ENCODE measurements at regions not wholly inside any gene's neighbourhood (a gene's known extent, or its start where the extent isn't known, plus 50 kb on each side); places are given as distances from the start of the nearest gene placed in this dataset.

GRCh38 chr1:4969556-4970129, 315.2 kb downstream of the AJAP1 start:
- no peaks in the 10 kb centered on the region for H3K36me3 ChIP-seq
- H3K4me3 ChIP-seq = no peak overlapping the region
- TF ChIP-seq POLR2AphosphoS5 (IDR thresholded peaks at IDR 0.05) (no peak), POLR2A (IDR thresholded peaks at IDR 0.05) (no peak), CTCF (IDR thresholded peaks at IDR 0.05) (no peak)
- WGBS = 91% methylated on average over 4 of the region's 4 CpGs
- peaks cover 4% of the 10 kb centered on the region for H3K27me3 ChIP-seq (replicated peaks; ENCODE audit: insufficient read depth)
- DNase-seq (ENCODE audit: low spot score) = no peak
- intact Hi-C loops (cut with DNase I) = no loop called here
- H3K9me3 ChIP-seq = no peaks in the 10 kb centered on the region
- no peak overlapping the region for H3K27ac ChIP-seq
- H3K4me1 ChIP-seq (replicated peaks) = no peaks in the 10 kb centered on the region

GRCh38 chr1:4965346-4966075, 311.1 kb downstream of the AJAP1 start:
- Histone ChIP-seq H3K27me3 (replicated peaks; ENCODE audit: insufficient read depth) (peaks cover 18% of the 10 kb centered on the region), H3K9me3 (no peaks in the 10 kb centered on the region), H3K36me3 (no peaks in the 10 kb centered on the region), H3K4me3 (no peak overlapping the region), H3K27ac (no peak overlapping the region), H3K4me1 (replicated peaks) (no peaks in the 10 kb centered on the region)
- 24% methylated on average over 5 of the region's 5 CpGs for WGBS
- no peak for TF ChIP-seq POLR2A (IDR thresholded peaks at IDR 0.05)
- no peak for TF ChIP-seq POLR2AphosphoS5 (IDR thresholded peaks at IDR 0.05)
- no peak for TF ChIP-seq CTCF (IDR thresholded peaks at IDR 0.05)
- intact Hi-C loops (cut with DNase I) = no loop called here
- DNase-seq (ENCODE audit: low spot score) = no peak

GRCh38 chr1:4964634-4965345, 310.4 kb downstream of the AJAP1 start:
- H3K36me3 ChIP-seq = no peaks in the 10 kb centered on the region
- no peak for DNase-seq (ENCODE audit: low spot score)
- no peak for TF ChIP-seq POLR2AphosphoS5 (IDR thresholded peaks at IDR 0.05)
- TF ChIP-seq POLR2A (IDR thresholded peaks at IDR 0.05) = no peak
- TF ChIP-seq CTCF (IDR thresholded peaks at IDR 0.05) = no peak
- 70% methylated on average over 13 of the region's 13 CpGs for WGBS
- no peak overlapping the region for H3K27ac ChIP-seq
- H3K27me3 ChIP-seq (replicated peaks; ENCODE audit: insufficient read depth) = peaks cover 18% of the 10 kb centered on the region
- no peaks in the 10 kb centered on the region for H3K9me3 ChIP-seq
- no peaks in the 10 kb centered on the region for H3K4me1 ChIP-seq (replicated peaks)
- intact Hi-C loops (cut with DNase I) = no loop called here
- H3K4me3 ChIP-seq = no peak overlapping the region

DNA sequence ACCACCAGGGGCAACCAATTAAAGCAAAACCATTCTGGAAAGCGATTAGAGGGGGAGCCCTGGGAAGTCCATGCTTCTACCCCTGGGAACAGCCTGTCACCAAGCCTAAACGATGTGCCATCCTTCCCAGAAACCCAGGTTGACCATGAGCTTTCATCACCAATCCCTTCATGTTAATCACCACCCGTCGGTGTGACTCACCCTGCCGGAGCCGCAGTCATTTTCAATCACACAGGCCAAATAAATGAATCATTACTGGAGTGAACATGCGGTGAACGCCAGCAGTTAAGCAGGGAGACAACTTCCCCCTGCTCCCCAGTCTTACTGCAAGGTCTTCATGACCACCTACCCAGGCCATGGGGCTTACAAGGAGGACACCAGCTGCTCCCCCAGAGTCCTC, 308.8 kb downstream of the AJAP1 start:
- Histone ChIP-seq H3K4me3 (no peak overlapping the region), H3K27me3 (replicated peaks; ENCODE audit: insufficient read depth) (peaks cover 18% of the 10 kb centered on the region), H3K27ac (no peak overlapping the region), H3K36me3 (no peaks in the 10 kb centered on the region), H3K9me3 (no peaks in the 10 kb centered on the region), H3K4me1 (replicated peaks) (no peaks in the 10 kb centered on the region)
- DNase-seq (ENCODE audit: low spot score) = no peak
- TF ChIP-seq POLR2A (IDR thresholded peaks at IDR 0.05) (no peak), CTCF (IDR thresholded peaks at IDR 0.05) (no peak), POLR2AphosphoS5 (IDR thresholded peaks at IDR 0.05) (no peak)
- WGBS = 54% methylated on average over 8 of the region's 8 CpGs
- intact Hi-C loops (cut with DNase I) = no loop called here

Data from prostate gland (tissue), 2 donors.